GM18508 (cell line): ENCODE measurements at regions not wholly inside any gene's neighbourhood (a gene's known extent, or its start where the extent isn't known, plus 50 kb on each side); places are given as distances from the start of the nearest gene placed in this dataset.
"Not testable (repeated sequence)": the region's sequence is repeated elsewhere in the genome, so short reads cannot be mapped to it uniquely, and the experiment has no call there.

ENCODE experiments used
- ATAC-seq: cut with Tn5 transposase; IDR thresholded peaks from one replicate; pipeline ENCODE4 v1.9.1; 2021; ENCODE audit warnings: moderate number of reproducible peaks; ENCODE audit not compliant: insufficient read depth, unreplicated experiment

DNA sequence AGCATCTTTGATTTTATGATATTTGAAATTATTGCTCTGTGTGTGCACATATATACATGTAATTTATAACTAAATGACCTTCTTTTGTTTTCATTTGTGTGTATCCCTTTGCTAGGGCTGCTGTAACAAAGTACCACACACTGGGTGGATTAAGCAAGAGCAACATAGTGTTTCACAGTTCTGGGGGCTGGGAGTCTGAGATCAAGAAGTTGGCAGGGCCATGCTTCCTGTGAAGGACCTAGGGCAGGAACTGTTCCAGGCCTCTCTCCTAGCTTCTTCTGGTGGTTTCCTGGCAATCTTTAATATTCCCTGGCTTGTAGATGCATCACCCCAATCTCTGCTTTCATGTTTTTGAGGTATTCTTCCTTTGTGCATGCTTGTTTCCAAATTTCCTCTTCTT lies 1043.9 kb downstream of the TSN start:
- ATAC-seq: no peak

- no peak for ATAC-seq
Observed at GRCh38 chr2:122800781-122801180, 1045.3 kb downstream of the TSN start.

DNA sequence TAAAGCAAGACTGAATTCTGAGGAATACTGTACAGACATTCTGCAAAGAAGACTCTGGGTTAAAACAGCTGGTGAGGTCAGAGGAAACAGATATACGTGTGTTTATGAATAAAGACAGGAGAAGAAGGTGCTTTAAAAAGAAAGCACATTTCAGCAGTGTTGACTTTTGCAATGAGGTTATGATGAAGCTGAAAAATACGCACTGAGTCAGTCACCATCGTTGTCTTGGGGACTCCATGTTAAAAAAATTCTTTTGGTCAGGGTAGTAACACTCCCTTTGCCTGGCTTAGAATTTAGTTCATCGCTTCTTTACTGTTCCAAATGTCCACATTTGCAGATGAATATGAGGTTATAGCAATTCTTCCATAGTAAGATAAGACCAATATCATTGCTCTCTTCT lies 1049.0 kb downstream of the TSN start:
- ATAC-seq: no peak

- ATAC-seq: no peak
Observed at GRCh38 chr2:122805346-122805745, 1049.9 kb downstream of the TSN start.

DNA sequence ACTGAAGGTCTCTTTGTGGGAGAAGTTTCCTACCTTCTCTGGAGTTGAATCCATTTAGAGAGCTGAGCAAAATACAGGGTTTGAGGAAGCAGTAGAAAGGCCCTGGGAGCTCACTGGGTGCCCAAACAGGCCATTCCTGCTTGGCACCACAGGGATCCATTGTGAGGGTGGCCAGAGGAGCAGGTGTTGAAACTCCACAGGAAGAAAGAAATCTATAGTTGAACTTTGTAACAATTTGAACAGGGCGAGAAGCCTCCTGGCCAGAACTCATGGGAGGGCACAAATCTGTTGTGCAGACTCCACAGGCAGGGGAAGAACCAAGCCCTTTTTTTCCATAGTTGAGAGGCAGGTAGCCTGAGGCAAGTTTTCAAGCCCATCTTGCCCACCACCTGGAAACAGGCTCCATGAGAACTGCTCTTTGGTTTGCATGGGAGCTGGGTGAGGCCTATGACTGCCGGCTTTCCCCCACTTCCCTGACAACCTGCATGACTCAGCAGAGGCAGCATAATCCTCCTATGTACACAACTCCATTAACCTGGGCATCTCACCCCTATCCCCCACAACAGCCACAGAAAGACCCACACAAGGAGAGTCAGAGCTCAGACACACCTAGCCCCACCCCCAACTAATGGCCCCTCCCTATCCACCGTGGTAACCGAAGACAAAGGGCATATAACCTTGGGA lies 1053.0 kb downstream of the TSN start:
- ATAC-seq: no peak

GRCh38 chr2:122812214-122812613 lies 1056.8 kb downstream of the TSN start:
- not testable (repeated sequence) for ATAC-seq

- no peak for ATAC-seq
Observed at GRCh38 chr2:122815120-122815519, 1059.7 kb downstream of the TSN start.

DNA sequence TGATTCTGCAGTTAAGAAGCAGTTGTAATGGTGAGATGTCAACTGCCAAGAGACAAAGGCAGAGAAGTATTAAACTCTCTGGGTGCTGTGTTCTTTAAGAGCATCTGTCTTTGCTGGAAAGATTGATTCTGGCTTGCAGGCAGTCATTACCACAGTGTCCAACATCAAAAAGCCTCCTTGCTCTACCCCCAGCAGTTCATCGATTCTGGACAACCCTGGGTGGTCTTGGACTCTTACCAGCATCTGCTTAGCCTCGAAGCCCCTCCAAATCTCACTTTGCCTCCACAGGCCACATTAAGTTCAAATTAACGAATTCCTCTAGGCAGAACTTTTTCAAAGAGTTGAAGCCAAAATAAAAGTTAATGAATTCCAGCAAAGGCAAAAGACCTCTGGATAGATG lies 1061.4 kb downstream of the TSN start:
- no peak for ATAC-seq

GRCh38 chr2:122822319-122822718 lies 1066.9 kb downstream of the TSN start:
- ATAC-seq: no peak

GRCh38 chr2:122830157-122830556 lies 1074.7 kb downstream of the TSN start:
- ATAC-seq: no peak

DNA sequence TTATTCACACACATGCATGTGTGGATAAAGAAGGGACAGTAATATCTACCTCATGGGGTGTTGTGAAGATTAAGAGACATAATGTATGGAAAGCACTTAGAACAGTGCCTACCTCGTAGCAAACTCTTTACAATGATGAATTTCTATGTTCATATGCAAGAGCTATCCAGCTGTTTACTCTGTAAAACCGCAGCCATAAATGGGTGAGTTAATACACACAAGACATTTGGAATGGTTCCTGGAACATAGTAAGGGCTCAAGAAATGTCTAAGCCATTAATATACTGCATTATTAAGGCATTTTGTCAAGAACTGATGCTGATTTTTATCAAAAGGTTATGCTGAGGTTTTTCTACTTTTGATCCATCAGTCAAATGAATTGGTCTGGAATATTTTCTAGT lies 1076.2 kb downstream of the TSN start:
- no peak for ATAC-seq

GRCh38 chr2:122843503-122843902 lies 1088.1 kb downstream of the TSN start:
- no peak for ATAC-seq

DNA sequence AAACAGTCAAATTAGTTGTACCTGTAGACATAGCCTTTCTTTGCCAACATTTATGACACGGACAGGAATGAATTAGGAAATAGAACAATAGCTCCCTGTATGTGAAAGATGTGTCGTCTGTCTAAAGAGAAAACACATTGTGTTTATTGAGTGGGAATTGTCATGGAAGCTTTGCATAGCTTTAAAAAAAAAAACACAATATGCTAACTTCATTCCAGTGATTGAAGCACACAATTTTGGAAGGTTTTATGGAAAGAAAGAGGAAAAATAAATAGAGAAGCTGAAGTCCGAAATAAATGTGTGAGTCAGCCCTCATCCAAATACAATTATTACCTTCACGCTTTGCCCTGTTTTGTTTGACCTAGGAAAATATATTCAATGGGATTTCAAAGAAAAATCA lies 1095.7 kb downstream of the TSN start:
- ATAC-seq: no peak

- no peak for ATAC-seq
Observed at GRCh38 chr2:122851972-122852531, 1096.6 kb downstream of the TSN start.

GRCh38 chr2:122856696-122857095 lies 1101.2 kb downstream of the TSN start:
- ATAC-seq: no peak

- ATAC-seq: no peak
Observed at GRCh38 chr2:122858075-122858702, 1102.7 kb downstream of the TSN start.

GRCh38 chr2:122858813-122859212 lies 1103.4 kb downstream of the TSN start:
- ATAC-seq: no peak

GRCh38 chr2:122859260-122859659 lies 1103.8 kb downstream of the TSN start:
- ATAC-seq: no peak

DNA sequence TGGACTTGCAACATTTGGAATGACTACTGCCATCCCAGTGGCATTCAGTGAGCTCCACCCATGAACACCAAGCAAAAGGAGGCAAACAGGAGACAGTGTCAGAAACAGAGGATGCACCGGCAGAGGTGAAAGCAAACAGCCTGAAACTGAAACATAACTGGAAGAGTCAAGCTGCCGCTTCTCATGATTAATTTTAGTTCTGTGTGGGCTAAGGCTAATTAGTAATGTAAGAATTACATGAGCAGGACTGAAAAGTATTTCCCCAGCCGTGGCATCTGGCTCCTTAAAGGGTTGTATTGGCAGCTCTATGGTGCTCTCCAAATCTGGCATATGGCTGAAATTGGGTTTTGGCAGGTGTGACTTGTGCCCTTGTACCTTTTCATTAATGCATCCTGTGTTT lies 1108.1 kb downstream of the TSN start:
- ATAC-seq: no peak

DNA sequence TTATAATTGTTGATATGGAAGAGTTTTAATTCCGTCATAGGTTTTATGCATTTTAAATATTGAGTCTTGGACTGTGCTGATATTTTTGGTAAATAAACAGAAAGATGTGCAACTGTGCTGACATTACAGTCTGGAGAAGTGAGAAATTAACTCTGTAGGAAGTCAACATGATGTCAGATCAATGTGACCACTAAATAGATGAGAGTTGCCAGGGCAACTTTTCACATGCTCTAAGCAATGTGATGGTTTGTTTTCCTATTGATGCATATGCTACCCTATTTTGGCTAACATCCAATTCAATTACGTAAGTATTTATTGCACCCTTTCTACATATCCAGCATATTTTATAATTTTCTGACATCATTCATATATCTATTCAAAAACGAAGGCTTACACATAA lies 1109.3 kb downstream of the TSN start:
- ATAC-seq: no peak

GRCh38 chr2:122866095-122866494 lies 1110.6 kb downstream of the TSN start:
- ATAC-seq: no peak

GRCh38 chr2:122867941-122868340 lies 1112.5 kb downstream of the TSN start:
- no peak for ATAC-seq
